ENCODE measurements at regions not wholly inside any gene's neighbourhood (a gene's known extent, or its start where the extent isn't known, plus 50 kb on each side); places are given as distances from the start of the nearest gene placed in this dataset.

DNA sequence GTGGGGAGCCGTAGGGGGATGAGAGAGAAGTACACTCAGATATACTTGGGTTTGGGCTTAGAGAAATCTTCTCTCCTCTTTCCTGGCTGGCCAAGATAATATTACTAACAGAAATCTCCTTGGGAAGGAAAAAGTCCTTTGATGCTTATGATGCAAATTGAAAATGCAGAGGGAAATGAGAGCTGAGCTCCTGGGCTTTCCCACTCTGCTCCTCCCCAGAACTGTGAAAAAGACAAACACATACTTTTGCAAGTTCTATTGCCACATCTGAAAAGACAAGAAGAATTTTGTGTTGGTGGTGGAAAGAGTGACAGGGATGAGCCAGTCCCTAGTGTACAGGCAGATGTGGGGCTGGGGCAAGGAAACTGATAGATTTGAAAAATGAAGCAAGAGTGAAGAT, 185.9 kb downstream of the ANKRD60 start:
- Histone ChIP-seq H3K9ac (ENCODE audit: low read length) (no peak overlapping the region), H4K20me1 (ENCODE audit: insufficient read depth) (no peaks in the 10 kb centered on the region), H2AFZ (ENCODE audit: low read depth, low read length, poor library complexity, severe bottlenecking) (no peak overlapping the region), H3K4me3 (replicated peaks in 1 of 2; ENCODE audit: low read depth in 1 of 2, low read length in 2 of 2) (no peak overlapping the region), H3K27me3 (ENCODE audit: insufficient read depth, low read length) (peaks cover 24% of the 10 kb centered on the region), H3K9me2 (ENCODE audit: insufficient read depth) (no peaks in the 10 kb centered on the region), H3K9me3 (ENCODE audit: control insufficient read depth in 1 of 2, insufficient read depth in 1 of 2, low read depth in 1 of 2, low read length in 2 of 2) (no peaks in the 10 kb centered on the region), H3K4me1 (ENCODE audit: control insufficient read depth in 1 of 2, insufficient read depth in 2 of 2, low read length in 2 of 2) (no peaks in the 10 kb centered on the region), H3K36me3 (ENCODE audit: control insufficient read depth in 1 of 2, insufficient read depth in 2 of 2, low read length in 2 of 2) (no peaks in the 10 kb centered on the region), H3K79me2 (ENCODE audit: insufficient read depth, low read length) (no peaks in the 10 kb centered on the region), H3K4me2 (ENCODE audit: low read length) (no peak overlapping the region), H3K27ac (ENCODE audit: low read depth, low read length) (no peak overlapping the region)
- intact Hi-C loops (cut with micrococcal nuclease), result no loop called here
- ATAC-seq (no peak), DNase-seq (ENCODE audit: low read depth, low spot score) (no peak)
- TF ChIP-seq ZBTB33 (IDR thresholded peaks at IDR 0.05; ENCODE audit: extremely low read depth, insufficient replicate concordance, low read length) (no peak), ELF1 (IDR thresholded peaks at IDR 0.05; ENCODE audit: borderline replicate concordance, low read depth) (no peak), ZNF274 (IDR thresholded peaks at IDR 0.05; ENCODE audit: low read depth, low read length) (no peak), SIN3A (IDR thresholded peaks at IDR 0.05; ENCODE audit: low read depth) (no peak), CEBPB (IDR thresholded peaks at IDR 0.05; ENCODE audit: low read depth) (no peak), TCF7L2 (IDR thresholded peaks at IDR 0.05; ENCODE audit: borderline replicate concordance, extremely low read depth, insufficient read depth, insufficient read length) (no peak), EZH2phosphoT487 (IDR thresholded peaks at IDR 0.05; ENCODE audit: borderline replicate concordance) (no peak), CTCF (IDR thresholded peaks at IDR 0.05 in 2 of 3, conservative IDR thresholded peaks at IDR 0.05 in 1 of 3; ENCODE audit: borderline replicate concordance in 1 of 3, insufficient read depth in 1 of 3, low read depth in 2 of 3, low read length in 2 of 3) (no peak)
- TF ChIP-seq, protein P1, sequence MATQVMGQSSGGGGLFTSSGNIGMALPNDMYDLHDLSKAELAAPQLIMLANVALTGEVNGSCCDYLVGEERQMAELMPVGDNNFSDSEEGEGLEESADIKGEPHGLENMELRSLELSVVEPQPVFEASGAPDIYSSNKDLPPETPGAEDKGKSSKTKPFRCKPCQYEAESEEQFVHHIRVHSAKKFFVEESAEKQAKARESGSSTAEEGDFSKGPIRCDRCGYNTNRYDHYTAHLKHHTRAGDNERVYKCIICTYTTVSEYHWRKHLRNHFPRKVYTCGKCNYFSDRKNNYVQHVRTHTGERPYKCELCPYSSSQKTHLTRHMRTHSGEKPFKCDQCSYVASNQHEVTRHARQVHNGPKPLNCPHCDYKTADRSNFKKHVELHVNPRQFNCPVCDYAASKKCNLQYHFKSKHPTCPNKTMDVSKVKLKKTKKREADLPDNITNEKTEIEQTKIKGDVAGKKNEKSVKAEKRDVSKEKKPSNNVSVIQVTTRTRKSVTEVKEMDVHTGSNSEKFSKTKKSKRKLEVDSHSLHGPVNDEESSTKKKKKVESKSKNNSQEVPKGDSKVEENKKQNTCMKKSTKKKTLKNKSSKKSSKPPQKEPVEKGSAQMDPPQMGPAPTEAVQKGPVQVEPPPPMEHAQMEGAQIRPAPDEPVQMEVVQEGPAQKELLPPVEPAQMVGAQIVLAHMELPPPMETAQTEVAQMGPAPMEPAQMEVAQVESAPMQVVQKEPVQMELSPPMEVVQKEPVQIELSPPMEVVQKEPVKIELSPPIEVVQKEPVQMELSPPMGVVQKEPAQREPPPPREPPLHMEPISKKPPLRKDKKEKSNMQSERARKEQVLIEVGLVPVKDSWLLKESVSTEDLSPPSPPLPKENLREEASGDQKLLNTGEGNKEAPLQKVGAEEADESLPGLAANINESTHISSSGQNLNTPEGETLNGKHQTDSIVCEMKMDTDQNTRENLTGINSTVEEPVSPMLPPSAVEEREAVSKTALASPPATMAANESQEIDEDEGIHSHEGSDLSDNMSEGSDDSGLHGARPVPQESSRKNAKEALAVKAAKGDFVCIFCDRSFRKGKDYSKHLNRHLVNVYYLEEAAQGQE (IDR thresholded peaks at IDR 0.05; ENCODE audit: low read depth), result no peak
- TF ChIP-seq, protein P2, sequence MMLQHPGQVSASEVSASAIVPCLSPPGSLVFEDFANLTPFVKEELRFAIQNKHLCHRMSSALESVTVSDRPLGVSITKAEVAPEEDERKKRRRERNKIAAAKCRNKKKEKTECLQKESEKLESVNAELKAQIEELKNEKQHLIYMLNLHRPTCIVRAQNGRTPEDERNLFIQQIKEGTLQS (IDR thresholded peaks at IDR 0.05), result no peak
- ChIA-PET RAD21 (ENCODE audit: low non-redundant PET in 1 of 2, low total read pairs in 2 of 2, uncharacterized antibody in 2 of 2, unreplicated experiment in 2 of 2) (no interaction called here), CTCF (no interaction called here), POLR2A (no interaction called here)
- BruUV-seq (replicated peaks), result no TSS peak

All from HCT116 (cell line).